Upper lobe of left lung (tissue), 6 donors: ENCODE measurements at regions not wholly inside any gene's neighbourhood (a gene's known extent, or its start where the extent isn't known, plus 50 kb on each side); places are given as distances from the start of the nearest gene placed in this dataset.

Source experiments
- ATAC-seq, 2 donors: fragments of 200-7000 bp; cut with Tn5 transposase; one replicate each; pipeline ENCODE4 v1.9.1; 2022; ENCODE audit warnings: mild to moderate bottlenecking in 2 of 2, moderate library complexity in 2 of 2; ENCODE audit not compliant: low FRiP score in 2 of 2
- DNase-seq, 2 donors: peaks; one replicate each; pipeline ENCODE4 v3.0.0-alpha.2; 2019 to 2020
- H3K27ac ChIP-seq, 4 donors: fragments of 200-600 bp; sonication (generic); one replicate each; pipeline ENCODE4 v1.5.1; 2016 to 2019
- H3K27me3 ChIP-seq, 4 donors: fragments of 200-600 bp; sonication (generic); one replicate each; pipeline ENCODE4 v1.5.1; 2017 to 2019
- H3K36me3 ChIP-seq, 4 donors: fragments of 200-600 bp; sonication (generic); one replicate each; pipeline ENCODE4 v1.5.1; 2016 to 2019
- H3K4me1 ChIP-seq, 4 donors: fragments of 200-600 bp; sonication (generic); one replicate each; pipeline ENCODE4 v1.5.1; 2018 to 2019
- H3K4me3 ChIP-seq, 4 donors: fragments of 200-600 bp; sonication (generic); one replicate each; pipeline ENCODE4 v1.5.1; 2017 to 2019; ENCODE audit warnings: mild to moderate bottlenecking in 2 of 4, moderate library complexity in 1 of 4
- H3K9me3 ChIP-seq, 4 donors: fragments of 200-600 bp; sonication (generic); one replicate each; pipeline ENCODE4 v1.5.1; 2018 to 2019
- EP300 ChIP-seq, 4 donors: sonication (generic); formaldehyde crosslinking; IDR thresholded peaks; one replicate each; pipeline ENCODE4 v1.5.1; 2017; ENCODE audit warnings: antibody characterized with exemption in 4 of 4, control low read depth in 2 of 4
- POLR2A ChIP-seq, 4 donors: fragments of 450-650 bp; IDR thresholded peaks; one replicate each; pipeline ENCODE4 v1.5.1; 2016 to 2017; ENCODE audit warnings: antibody characterized with exemption in 4 of 4, mild to moderate bottlenecking in 2 of 4
- POLR2AphosphoS5 ChIP-seq, 2 donors: sonication (generic); formaldehyde crosslinking; IDR thresholded peaks; one replicate each; pipeline ENCODE4 v1.5.1; 2017; ENCODE audit warnings: antibody characterized with exemption in 2 of 2
- WGBS, 2 donors: methylation state at CpG; one replicate each; pipeline ENCODE4 v1.1.5; 2017 to 2018; 5-methylcytosine and 5-hydroxymethylcytosine counted together
- TF ChIP-seq, protein P1 (sequence below), 6 experiments: fragments of 450-650 bp in 4 of 6; fragments of 200-600 bp in 2 of 6; sonication (generic) in 2 of 6; IDR thresholded peaks; one replicate each; pipeline ENCODE4 v1.5.1; 2016 to 2019; ENCODE audit warnings: antibody characterized with exemption in 6 of 6
- donor health status: DM: no; HTN: no; CAD: no; lungs with moderate emphysema.
- donor health status: DM: no; HTN: yes; CAD: no; lungs with severe emphysema.

DNA sequence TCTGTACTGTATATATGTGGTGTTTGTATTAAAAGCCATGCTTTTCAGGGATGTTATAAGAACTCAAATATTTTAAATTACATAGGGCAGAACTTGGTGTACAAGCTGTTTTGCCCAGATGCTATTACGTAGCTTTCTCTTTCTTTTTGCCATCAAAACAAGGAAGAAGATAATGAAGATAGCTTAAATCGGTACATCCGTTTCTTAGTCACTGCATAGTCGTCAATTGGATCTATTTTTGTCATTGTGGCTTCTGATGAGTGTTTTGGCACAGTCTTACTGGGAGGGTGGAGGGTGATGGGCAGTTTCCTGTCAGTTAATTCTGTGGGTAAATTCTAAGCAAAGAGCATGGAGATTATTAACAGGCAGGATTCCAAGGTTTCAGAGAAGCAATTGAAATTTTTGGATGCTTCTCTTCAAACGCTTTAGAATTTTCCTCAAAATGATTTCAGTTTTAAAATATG, 649.1 kb upstream of the GJE1 start:
- peak in 2 of 4 donors; percentile 57 for TF ChIP-seq EP300 (IDR thresholded peaks at IDR 0.05)
- no peak for TF ChIP-seq POLR2AphosphoS5 (IDR thresholded peaks at IDR 0.05)
- TF ChIP-seq, protein P1, sequence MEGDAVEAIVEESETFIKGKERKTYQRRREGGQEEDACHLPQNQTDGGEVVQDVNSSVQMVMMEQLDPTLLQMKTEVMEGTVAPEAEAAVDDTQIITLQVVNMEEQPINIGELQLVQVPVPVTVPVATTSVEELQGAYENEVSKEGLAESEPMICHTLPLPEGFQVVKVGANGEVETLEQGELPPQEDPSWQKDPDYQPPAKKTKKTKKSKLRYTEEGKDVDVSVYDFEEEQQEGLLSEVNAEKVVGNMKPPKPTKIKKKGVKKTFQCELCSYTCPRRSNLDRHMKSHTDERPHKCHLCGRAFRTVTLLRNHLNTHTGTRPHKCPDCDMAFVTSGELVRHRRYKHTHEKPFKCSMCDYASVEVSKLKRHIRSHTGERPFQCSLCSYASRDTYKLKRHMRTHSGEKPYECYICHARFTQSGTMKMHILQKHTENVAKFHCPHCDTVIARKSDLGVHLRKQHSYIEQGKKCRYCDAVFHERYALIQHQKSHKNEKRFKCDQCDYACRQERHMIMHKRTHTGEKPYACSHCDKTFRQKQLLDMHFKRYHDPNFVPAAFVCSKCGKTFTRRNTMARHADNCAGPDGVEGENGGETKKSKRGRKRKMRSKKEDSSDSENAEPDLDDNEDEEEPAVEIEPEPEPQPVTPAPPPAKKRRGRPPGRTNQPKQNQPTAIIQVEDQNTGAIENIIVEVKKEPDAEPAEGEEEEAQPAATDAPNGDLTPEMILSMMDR (IDR thresholded peaks at IDR 0.05) = no peak
- TF ChIP-seq POLR2A (IDR thresholded peaks at IDR 0.05) = peak in 1 of 4 donors; percentile 14
- Histone ChIP-seq H3K27me3 (no peaks in the 10 kb centered on the region), H3K4me1 (peaks cover 9 to 19% (median 13%) of the 10 kb centered on the region in 4 donors), H3K4me3 (peak overlapping the region in 3 of 4 donors; percentile 11 to 28 (median 14)), H3K36me3 (no peaks in the 10 kb centered on the region), H3K9me3 (no peaks in the 10 kb centered on the region), H3K27ac (peak overlapping the region; percentile 9 to 76 (median 64))
- DNase-seq (no peak), ATAC-seq (peak; percentile 79 to 93)
- WGBS, 2 donors = 19 to 23% methylated on average over 5 of the region's 5 CpGs

DNA sequence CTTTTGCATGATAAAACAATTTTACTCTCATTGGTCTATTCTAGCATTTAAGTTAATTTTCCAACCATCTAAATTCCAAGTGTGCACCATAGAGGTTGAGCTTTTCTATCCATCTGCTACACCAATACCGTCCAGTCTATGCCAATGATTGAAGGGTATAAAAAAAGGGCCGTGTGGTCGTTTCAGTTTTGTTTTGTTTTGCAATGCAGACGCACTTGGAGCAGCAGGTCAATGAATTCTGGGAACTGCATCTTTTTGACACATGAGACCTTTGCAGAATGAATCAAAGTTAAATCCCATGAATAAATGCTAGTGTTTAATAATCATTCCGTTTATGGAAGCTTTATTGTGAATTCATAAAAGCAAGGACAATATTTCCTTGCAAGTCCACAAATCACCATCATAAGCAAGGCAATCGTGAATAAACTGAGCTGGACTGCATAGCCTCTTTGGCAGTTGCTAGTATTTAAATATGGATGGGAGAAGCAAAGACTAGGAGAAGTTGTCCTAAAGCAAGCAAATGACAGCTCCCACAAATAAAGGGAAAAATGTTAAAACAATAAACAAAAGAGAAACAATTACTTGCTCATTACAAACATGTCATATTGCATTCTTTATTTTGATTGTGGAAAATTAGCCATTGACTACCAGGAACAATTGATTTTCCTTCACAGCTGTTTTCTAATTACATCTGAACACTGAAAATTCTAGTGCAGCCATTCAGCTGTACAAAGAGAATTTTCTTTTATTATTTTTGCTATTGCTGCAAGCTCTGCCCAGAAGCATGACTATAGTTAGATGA, 649.7 kb upstream of the GJE1 start:
- WGBS, 2 donors = 28 to 33% methylated on average over 6 of the region's 6 CpGs
- DNase-seq (no peak), ATAC-seq (no peak)
- peaks cover 9 to 19% (median 13%) of the 10 kb centered on the region in 4 donors for H3K4me1 ChIP-seq
- peak overlapping the region in 3 of 4 donors; percentile 2 to 28 (median 11) for H3K4me3 ChIP-seq
- H3K27ac ChIP-seq = peak overlapping the region; percentile 9 to 76 (median 64)
- no peaks in the 10 kb centered on the region for H3K9me3 ChIP-seq
- H3K36me3 ChIP-seq = no peaks in the 10 kb centered on the region
- no peaks in the 10 kb centered on the region for H3K27me3 ChIP-seq
- TF ChIP-seq POLR2AphosphoS5 (IDR thresholded peaks at IDR 0.05) = no peak
- TF ChIP-seq, protein P1 (IDR thresholded peaks at IDR 0.05) = no peak
- TF ChIP-seq POLR2A (IDR thresholded peaks at IDR 0.05) = no peak
- TF ChIP-seq EP300 (IDR thresholded peaks at IDR 0.05) = no peak

DNA sequence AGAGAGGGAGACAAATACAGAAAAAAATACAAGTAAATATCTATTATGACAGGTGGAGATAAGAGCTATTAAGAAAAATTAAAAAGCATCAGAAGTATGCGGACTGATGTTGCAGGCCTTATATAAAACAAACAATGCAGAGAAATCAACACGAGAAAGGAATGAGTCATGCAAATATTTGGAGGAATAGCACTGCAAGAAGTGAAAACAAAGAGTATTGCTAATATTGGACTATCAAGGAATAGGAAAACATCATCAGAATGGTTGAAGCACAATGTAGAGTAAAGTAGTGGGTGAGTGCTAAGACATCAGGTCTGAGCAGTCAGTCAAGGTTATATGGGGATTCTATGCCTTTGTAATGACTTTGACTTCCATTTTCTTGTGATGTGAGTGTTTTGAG, 657.5 kb upstream of the GJE1 start:
- H3K27ac ChIP-seq = no peak overlapping the region
- H3K4me1 ChIP-seq = no peaks in the 10 kb centered on the region
- H3K36me3 ChIP-seq = no peaks in the 10 kb centered on the region
- TF ChIP-seq EP300 (IDR thresholded peaks at IDR 0.05) (no peak), POLR2AphosphoS5 (IDR thresholded peaks at IDR 0.05) (no peak), POLR2A (IDR thresholded peaks at IDR 0.05) (no peak)
- TF ChIP-seq, protein P1 (IDR thresholded peaks at IDR 0.05) = no peak
- DNase-seq (no peak), ATAC-seq (no peak)
- no peaks in the 10 kb centered on the region for H3K9me3 ChIP-seq
- WGBS, 2 donors = 65% methylated on average over 2 of the region's 2 CpGs
- no peaks in the 10 kb centered on the region for H3K27me3 ChIP-seq
- H3K4me3 ChIP-seq = no peak overlapping the region

DNA sequence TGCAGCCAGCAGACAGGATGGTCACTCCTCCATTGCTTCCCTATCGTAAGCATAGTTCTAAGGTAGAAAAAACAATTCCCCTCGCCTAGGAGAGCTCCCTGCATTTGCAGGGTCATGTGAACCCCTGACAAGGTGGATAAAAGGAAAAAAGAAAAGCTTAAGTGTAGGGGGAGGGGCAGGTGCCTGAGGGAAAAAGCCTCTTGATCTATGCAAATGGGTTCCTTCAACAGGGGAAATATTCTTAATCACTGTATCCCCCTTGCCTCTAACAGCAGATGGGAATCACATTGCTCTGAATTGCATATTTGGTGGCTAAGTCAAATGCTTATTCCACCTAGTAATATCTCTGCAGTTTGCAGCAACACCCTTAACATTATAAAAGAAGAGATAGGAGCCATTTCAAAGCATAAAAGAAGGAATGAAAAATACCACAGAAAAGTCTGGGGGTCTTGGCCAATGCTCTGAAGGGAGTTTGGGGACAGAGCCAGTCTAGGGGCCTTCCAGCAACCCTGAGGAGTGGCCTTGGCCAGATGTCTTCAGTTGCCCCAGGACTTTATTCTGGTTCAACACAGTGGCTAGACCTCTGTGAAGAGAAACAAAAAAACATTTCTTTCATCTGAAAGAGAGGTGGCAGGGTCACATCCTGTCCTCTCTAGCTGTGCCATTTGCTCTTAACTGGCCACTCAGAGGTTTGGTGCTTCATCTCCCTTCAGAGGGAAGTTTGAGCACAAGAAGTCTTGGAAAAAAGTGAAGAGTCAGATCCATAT, 660.4 kb upstream of the GJE1 start:
- Histone ChIP-seq H3K4me1 (no peaks in the 10 kb centered on the region), H3K27ac (no peak overlapping the region), H3K9me3 (no peaks in the 10 kb centered on the region), H3K36me3 (no peaks in the 10 kb centered on the region), H3K4me3 (no peak overlapping the region), H3K27me3 (no peaks in the 10 kb centered on the region)
- ATAC-seq (no peak), DNase-seq (no peak)
- no peak for TF ChIP-seq POLR2A (IDR thresholded peaks at IDR 0.05)
- TF ChIP-seq POLR2AphosphoS5 (IDR thresholded peaks at IDR 0.05) = no peak
- TF ChIP-seq EP300 (IDR thresholded peaks at IDR 0.05) = no peak
- TF ChIP-seq, protein P1 (IDR thresholded peaks at IDR 0.05) = no peak
- WGBS, 2 donors = 81 to 88% methylated on average over 2 of the region's 2 CpGs
